ENCODE measurements at regions not wholly inside any gene's neighbourhood (a gene's known extent, or its start where the extent isn't known, plus 50 kb on each side); places are given as distances from the start of the nearest gene placed in this dataset.

DNA sequence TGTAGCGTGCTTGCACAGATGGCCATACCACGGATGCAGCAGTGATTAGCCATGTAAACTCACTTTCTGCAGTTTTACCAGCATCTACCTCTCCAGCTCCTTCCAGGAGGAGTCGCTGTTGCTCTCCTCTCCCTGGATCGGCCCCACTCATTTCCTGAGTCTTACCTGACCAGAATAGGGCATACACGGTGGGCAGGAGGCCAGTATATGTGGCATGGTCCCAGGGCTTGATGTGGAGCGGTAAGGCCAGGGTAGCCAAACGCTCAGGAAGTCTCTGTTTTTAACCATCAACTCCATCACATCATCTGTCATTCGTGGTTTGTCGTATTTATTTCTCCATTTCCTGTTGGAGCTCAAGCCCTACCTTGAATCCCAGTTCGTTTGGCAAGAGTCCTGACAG is 163.4 kb upstream of the USP24 start:
- DNase-seq (ENCODE audit: low read depth in 2 of 3, low spot score in 2 of 3): peak in 2 of 3 donors; percentile 5 to 29

DNA sequence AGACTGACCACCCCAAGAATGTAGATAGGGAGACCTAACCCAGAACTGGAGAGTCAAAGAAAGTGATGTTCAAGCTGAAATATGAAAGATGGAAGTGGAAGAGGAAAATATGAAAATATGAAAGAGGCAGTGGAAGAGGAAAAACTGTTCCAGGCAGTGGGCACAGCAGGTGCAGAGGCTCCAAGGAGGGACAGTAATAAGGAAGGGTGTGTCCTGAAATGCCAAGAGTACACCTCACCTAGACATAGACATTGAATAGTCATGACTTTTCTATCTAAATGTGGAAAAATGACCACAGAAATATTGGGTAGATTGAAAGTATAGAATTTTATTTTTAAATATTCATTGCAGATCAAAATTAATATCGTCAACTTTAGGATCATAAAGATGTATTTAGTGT is 161.7 kb upstream of the USP24 start:
- DNase-seq (ENCODE audit: low read depth in 2 of 3, low spot score in 2 of 3): no peak

DNA sequence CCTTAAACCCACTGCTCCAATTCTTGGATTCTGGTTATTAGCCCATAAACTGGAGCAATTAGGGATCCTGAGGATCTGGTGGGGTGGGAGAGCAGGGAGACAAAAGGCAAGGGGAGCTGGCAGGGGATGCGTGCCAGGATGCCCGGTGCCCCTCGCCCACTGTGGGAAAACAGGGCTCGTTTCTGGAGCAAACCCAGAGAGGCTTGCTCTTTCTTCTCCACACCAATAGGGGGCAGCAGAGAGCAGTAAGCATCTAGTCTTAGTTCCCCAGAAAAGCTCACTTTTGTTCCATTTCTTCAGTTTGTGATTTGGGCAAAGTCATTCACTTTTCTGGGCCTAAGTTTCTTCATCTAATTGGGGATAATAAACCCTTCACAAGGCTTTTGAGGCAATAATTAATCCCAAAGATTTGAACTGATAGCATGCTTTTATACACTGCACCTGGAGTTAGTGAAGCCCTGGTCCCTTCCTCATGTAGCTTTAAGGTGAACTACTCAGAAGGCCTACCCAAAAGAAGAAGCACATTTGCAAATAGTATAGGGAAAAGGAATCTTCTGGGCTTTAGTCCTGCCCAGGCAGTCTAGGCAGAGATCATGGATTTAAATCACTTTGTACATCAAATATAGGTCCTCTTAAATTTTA is 160.6 kb upstream of the USP24 start:
- peak; percentile 4 to 66 (median 28) for DNase-seq (ENCODE audit: low read depth in 2 of 3, low spot score in 2 of 3)

DNA sequence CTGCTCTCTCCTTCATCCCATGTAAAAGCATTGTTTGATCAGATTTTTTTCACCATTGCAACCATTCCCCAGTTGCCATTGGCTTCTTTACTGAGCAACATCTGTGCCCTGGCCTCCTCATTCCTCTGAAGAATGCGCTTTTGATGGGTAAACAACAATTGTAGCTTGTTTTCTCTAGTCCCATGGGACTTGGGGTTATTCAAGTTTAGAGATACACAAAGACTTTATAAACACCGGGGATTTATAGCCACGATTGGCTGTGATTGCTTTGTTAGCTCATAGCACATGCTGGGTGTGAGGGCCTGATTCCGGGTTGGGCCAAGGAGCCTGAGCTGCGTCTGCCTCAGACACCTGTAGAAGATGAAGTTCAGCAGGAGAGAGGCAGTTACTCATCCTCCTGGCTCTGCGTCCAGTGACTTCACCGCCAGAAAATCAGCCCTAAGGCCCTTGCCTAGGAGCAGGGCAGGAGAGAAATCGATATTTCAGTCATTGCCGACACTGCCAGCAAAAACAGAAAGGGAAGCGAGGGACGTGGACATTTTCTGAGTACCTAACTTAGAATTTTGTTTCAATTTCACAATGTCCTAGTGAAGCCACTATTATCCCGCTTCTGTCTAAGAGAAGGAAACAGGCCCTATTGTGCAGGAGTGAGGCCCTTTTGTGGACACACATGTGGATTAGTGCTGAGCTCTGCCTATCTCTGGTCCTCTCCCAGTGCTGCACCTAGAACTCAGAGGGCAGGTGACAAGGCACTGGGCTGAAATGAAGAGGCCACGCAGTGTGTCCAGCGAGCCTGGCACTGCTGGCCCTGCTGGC is 159.8 kb upstream of the USP24 start:
- no peak for DNase-seq (ENCODE audit: low read depth in 2 of 3, low spot score in 2 of 3)

DNA sequence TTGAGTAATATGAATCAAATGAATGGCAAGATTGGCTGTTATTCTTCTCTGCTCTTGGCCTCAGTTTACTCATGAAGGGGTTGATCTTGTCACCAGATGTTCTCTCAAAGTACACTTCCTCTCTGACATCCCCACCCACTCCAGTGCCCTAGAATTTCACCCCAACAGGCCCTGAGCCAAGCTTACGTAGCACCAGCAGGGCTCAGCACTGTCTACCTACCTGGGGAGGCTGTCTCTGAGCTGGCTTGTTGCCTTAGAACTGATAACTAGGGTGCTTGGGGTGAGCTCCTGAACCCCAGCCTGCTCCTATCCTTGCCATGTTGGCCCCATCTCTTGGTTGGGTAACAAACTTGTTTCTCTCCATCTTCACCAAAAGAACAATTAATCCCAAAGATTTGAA is 159.1 kb upstream of the USP24 start:
- no peak for DNase-seq (ENCODE audit: low read depth in 2 of 3, low spot score in 2 of 3)

DNA sequence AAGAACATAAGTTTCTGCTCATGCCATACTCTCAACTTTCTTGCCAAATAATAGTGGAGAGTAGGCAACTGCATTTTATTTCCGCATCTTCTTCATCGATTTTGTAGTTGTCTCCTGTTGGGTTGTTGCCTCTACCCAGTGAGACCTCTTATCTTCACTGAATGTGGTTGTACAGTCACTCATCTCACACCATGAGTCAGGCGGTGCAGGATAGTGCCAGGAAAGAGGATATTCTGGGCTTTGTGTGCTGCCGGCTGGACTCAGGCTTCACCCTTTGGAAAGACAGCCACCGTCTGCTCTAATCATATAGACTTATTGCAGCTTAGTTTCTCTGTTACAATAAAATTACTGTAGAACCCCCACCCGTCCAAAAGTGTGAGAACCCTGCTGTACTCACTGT is 154.3 kb upstream of the USP24 start:
- DNase-seq (ENCODE audit: low read depth in 2 of 3, low spot score in 2 of 3): no peak

DNA sequence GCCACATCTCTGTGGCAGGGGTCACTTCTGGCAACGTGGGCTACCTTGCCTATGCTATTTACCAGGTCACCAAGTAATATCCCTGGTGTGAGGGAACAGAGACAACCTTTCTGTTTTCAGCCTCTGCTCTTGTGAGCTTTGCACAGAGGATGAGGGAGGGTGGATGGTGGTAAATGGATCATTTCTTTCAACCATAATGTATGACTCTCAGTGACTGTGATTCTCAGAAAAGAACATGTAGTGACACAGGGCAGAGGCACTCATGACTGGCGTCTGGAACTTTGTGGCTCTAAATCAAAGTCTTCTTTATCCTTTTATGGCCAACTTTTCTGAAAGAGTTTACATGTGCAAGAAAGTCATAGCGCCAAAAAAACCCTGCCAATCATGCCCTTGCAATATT is 153.5 kb upstream of the USP24 start:
- DNase-seq (ENCODE audit: low read depth in 2 of 3, low spot score in 2 of 3): no peak

DNA sequence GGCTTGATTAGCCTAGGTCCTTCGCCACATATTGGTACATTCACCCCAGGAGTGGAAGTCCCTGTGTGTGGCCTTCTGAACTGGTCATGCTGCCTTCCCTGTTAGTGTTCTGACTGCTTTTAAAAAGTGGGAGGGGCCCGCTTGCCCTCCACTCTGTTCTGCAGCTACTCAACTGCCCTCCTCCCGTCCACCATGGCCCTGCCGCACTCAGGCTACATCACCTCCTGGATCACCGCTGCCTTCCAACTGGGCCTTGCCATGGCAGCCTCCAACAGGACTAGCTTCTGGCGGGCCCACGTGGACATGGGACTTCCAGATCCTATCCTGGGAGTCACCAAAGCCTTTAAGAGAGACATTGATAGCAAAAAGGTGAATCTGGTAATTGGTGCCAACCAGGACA is 152.1 kb upstream of the USP24 start:
- DNase-seq (ENCODE audit: low read depth in 2 of 3, low spot score in 2 of 3): no peak

DNA sequence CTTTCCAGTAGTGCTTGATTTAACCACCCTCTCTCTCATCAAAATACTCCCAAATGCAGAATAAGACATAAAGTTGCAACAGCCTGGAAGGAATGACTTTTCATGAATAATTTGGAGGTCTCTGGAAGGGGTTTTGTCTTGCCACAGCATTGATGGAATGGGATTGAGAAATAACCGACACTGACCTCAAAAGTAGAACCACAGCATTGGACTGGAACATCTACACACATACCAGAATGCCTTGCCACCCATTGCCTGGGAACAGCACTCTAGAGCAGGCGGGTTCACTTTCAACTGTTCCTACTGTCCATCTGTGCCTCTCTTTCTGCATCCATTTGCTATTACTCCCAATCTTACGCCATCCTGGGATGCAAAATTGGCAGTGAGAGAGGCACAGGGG is 149.1 kb upstream of the USP24 start:
- DNase-seq (ENCODE audit: low read depth in 2 of 3, low spot score in 2 of 3): no peak

DNA sequence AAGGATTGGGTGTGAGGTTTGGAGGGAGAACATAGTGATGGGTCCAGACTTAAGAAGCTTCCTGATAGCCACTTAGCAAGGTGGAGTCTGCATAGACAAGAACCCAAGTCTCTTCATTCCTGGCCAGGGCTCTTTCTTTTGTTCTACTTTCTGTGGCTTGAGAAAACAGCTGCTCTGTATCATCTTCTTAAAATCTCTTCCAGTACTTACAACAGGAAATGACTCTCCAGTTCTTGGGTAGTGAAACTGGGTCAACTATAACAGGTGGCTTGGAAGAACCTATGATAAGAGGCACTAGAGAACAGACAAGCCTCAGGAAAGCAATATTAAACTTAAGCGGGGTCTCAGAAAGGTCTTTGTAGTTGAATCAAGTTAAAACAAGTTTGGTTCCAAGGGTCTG is 148.1 kb upstream of the USP24 start:
- peak in 2 of 3 donors; percentile 4 to 37 for DNase-seq (ENCODE audit: low read depth in 2 of 3, low spot score in 2 of 3)

DNA sequence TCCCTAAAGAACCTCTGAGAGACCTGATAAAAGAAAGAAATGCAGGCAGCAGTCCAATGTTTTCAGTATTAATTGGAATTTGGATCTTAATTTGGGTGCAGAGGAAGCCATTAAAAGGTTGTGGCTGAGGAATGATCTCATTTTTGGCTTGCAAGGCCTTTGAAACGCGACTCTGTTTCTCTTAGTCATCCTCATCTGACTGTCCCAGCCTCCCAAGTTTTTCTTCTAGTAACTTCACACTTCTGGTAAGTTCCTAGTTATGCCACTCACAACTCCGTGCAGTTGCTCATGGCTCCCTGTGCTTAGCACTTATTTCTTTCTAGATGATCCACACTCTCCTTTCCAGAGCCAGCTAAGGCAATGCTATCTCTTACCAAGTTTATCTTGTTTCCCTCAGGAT is 147.4 kb upstream of the USP24 start:
- DNase-seq (ENCODE audit: low read depth in 2 of 3, low spot score in 2 of 3): no peak

DNA sequence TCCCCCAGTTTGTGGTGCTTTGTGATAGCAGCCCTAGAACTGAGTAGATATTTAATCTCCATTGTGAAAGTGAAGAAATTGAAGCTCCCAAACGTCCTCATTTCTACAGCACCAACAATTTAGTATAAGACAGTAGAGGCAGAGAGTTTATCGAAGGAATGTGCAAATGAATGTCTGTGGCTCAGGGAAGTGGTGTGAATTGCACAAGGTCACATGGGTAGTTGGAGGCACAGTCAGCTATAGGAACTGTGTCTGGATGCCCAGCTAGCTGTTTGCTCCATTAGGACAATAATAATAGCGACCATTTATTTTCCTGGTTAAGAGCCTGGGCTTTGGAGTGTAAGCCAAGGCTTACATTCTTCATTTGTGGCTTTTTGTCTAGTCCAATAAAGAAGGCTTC is 144.4 kb upstream of the USP24 start:
- no peak for DNase-seq (ENCODE audit: low read depth in 2 of 3, low spot score in 2 of 3)

DNA sequence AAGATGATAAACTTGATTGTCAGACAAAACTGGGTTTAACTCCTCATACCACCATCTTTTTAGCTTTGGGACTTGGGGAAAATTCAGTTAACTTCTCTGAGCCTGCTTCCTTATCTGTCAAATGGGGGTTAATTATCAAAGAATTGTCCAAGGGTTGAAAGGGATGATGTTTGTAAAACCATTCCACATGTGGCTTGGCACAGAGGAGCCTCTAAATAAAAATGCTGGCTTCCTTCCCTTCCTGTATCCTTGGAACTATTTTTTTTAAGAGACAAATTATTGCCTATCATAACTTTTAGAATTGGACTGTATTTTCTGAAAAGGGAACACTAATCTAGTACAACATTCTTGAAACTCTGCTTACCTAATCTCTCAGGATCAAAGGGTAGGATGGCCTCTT is 143.4 kb upstream of the USP24 start:
- DNase-seq (ENCODE audit: low read depth in 2 of 3, low spot score in 2 of 3): no peak

DNA sequence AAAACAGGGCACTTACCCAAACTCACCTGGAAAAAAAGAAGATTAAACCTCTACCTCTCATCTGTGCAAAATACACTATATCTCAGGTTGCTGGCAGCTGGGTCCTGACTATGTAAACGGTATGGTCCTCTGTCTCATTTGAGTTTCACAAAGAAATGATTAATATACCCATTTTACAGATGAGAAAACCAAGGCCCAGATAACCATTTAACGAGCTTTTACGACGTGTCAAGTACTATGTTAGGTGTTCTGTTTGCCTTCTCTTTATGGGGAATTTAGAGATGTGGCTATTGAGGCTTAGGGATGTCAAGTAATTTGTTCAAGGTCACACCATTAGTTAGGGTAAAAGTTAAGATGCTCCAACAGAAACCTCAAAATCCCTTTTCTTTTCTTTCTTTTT is 140.4 kb upstream of the USP24 start:
- no peak for DNase-seq (ENCODE audit: low read depth in 2 of 3, low spot score in 2 of 3)

DNA sequence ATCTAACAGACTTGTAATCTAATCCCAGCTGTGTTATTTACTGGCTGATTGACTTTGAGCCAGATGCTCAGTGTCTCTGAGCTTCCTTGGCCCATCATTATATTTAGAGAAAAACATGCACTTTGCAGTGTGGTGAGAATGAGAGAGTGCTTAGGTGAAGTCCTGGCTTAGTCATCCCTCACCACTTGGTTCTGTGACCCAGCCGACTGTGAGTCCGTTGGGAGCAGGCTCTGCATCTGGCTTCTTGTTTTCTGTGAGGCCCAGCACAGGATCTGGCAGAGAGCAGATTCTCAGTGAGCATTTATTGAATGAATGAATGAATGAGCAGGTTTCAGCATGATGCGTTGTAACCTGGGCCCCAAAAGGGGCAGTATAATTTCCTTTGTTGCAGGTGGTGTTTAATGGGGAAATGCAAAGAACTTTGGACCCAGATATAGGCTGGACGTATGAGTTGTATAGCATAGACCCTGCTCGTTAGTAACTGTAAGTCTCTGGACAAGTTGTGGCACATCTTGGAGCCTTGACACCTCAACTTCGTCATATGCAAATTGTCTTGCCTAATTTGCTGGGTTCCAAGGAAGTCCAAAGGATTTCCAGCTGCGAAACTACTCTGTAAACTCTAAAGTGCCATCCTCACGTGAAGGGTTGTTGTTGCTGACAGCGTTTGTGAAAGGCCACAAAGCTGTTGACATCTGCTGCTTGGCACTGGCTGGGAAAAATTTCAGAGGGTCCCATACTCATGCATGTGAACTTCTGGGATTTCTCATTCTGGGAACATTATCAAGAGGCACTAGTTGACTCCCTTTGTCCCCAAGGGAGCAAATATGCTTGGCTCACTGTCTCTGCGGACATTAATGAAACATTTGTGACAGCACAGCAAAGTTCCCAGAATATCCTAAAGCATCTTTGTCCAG is 138.8 kb upstream of the USP24 start:
- no peak for DNase-seq (ENCODE audit: low read depth in 2 of 3, low spot score in 2 of 3)

DNA sequence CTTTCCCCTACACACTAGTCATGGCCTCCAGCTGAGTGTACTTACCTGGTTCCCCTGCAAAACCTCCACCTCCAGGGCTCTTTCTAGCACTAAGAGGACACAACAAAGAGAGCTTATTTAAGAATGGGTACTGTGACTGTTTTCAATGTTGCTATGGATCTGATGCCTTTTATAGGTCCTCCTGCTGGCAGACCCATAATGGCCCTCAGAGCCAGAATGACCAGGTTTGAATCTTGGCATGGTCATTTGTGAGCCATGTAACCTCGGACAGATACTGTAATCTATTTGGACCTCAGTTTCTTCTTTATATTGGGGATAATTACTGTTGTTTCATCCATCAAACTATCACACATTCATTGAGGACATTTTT is 137.6 kb upstream of the USP24 start:
- DNase-seq (ENCODE audit: low read depth in 2 of 3, low spot score in 2 of 3): no peak

DNA sequence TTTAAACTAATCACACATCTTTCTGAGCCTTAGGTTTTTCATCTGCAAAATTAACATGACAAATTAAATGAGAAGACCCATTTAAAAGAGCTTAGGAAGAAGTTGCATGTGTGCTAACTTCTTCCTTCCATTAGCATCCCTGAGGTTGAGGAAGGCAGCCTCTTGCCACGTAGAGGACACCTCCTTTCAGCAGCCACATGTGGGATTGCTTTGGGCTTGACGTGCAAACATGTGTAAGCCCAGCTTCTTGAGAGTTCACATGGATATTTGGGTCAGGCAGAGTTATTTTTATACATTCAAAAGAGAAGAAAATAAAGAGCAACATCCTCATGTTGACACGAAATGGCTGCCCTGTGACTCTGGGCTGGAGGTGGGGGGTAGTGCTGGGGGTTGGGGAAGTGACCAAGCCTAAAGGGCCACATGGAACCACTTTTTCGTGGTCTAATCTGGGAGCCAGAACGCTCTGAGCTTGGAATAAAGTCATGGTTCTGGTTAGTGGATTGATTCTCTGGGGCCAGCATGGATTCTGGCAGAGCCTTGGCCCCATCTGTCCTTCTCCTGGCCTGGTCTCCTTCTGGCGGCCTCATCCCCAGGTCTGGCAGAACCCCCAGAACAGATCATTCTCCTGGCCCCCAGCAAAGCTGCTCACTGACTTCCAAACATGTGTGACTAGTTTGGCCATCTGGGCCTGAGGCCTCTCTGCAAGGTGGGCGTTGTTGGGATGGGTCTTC is 137.1 kb upstream of the USP24 start:
- DNase-seq (ENCODE audit: low read depth in 2 of 3, low spot score in 2 of 3): no peak

DNA sequence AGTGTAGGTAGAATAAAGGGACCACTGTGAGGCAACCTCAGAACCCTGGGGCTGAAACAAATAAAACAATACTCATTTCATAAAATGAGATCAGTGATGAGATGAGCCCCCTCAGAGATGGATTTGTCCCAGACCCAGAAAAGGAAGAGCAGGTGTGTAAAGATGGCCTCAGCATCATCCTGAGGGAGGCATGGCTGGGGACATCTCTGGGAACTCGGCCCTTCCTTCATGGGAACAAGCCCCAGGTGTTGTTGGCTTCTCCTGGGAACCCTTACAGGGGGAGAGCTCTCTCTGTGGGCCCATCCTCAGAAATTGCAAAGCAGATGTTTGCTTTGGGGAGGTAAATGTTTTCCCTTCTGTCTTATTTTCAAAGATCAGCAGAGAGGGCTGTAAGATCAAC is 133.2 kb upstream of the USP24 start:
- no peak for DNase-seq (ENCODE audit: low read depth in 2 of 3, low spot score in 2 of 3)

DNA sequence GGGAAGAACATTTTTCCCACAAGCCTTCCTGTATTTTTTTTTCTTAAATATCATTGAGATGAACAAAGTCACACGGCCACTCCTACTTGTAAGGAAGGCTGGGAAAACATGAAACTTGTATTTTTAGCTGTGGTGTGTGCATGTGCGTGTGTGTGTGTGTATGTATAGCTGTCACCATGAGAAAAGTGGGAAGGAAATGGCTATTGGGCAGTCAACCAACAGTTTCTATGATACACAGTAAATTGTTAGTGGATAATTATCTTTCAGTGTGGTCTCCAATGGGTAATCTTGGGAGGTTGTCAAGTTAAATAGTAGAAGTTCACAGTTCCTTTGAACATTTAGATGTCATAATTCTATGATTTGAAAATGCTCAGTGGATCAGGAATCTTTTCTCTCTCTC is 132.7 kb upstream of the USP24 start:
- no peak for DNase-seq (ENCODE audit: low read depth in 2 of 3, low spot score in 2 of 3)

DNA sequence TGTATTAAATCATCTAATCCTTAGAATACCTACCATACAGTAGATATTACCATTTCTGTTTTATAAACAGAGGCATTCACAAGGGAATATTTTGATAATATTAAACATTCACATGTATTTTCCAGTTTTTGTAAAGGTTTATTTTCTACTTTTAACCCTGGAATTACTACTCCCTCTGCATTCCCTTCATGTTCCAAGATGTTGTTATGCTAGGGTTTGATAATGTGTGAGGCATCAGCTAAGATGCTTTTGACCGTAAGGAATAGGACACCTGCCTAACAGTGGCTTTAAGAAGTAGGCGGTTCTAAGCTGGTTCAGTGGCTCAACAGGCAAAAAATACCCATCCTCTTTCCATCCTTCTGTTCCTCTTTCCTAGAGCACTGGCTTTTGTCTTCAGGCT is 131.9 kb upstream of the USP24 start:
- DNase-seq (ENCODE audit: low read depth in 2 of 3, low spot score in 2 of 3): no peak

DNA sequence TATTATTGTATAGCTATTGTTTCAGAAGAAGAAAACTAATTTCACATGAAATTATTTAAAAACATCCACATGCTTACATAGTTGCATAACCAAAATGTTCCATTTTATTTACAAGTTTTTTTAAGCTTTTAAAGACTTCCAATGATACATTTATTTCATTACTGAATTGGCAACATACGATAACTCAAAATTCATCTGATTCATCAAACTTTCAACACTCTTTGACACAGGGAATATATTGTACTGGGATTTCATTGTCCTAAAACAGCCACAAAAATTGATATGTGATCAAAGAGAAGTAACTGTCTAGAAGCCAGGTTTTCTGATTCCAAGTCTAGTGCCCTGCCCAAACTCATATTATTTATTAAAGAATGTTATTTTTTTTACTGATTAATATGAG is 131.4 kb upstream of the USP24 start:
- DNase-seq (ENCODE audit: low read depth in 2 of 3, low spot score in 2 of 3): no peak
